ENCODE measurements at regions not wholly inside any gene's neighbourhood (a gene's known extent, or its start where the extent isn't known, plus 50 kb on each side); places are given as distances from the start of the nearest gene placed in this dataset.

DNA sequence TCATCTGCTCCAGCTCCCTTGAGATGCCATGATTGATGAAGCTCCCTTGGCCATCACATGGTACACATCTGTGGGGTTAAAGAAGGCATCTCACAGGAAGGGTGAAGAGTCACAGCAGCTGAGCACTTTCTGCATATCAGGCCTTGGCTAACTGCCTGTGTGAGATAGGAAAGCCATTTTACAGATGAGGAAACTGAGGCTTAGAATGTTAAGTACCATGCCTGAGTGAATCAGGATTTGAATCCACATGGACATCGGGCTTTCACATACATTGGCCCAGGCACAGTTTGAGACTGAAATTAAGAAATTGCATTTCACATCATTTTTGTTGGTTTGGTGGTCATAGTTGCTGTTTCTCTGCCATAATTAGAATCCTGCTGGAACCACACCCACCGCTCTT is 126.8 kb downstream of the BCL2L11 start:
- Mint-ChIP-seq H3K4me3 (no peak overlapping the region), H3K4me1 (no peaks in the 10 kb centered on the region), H3K27me3 (no peaks in the 10 kb centered on the region), H3K9me3 (ENCODE audit: insufficient read depth) (no peaks in the 10 kb centered on the region), H3K27ac (no peak overlapping the region)
- Histone ChIP-seq H4K20me1 (ENCODE audit: control insufficient read depth, insufficient read depth, low read length, poor library complexity, severe bottlenecking) (no peaks in the 10 kb centered on the region), H3K4me2 (replicated peaks; ENCODE audit: low read depth, low read length, poor library complexity, severe bottlenecking) (no peak overlapping the region), H3K27ac (ENCODE audit: low read length in 2 of 2) (no peak overlapping the region), H3K9me3 (ENCODE audit: control extremely low read depth in 1 of 3, control insufficient read depth in 2 of 3, insufficient read depth in 1 of 3, low read length in 2 of 3) (no peaks in the 10 kb centered on the region), H3K4me3 (ENCODE audit: control extremely low read depth in 1 of 5, extremely low read depth in 1 of 5, insufficient read depth in 1 of 5, low read depth in 2 of 5, low read length in 4 of 5) (no peak overlapping the region), H3K4me1 (ENCODE audit: control insufficient read depth in 2 of 2, insufficient read depth in 2 of 2, low read length in 2 of 2) (no peaks in the 10 kb centered on the region), H2AFZ (ENCODE audit: insufficient read depth, low read depth, low read length, poor library complexity, severe bottlenecking) (no peak overlapping the region), H3K9ac (ENCODE audit: low read length) (no peak overlapping the region), H3K36me3 (replicated peaks in 1 of 2; ENCODE audit: control extremely low read depth in 1 of 2, control insufficient read depth in 1 of 2, extremely low read depth in 1 of 2, insufficient read depth in 2 of 2, low read length in 1 of 2) (no peaks in the 10 kb centered on the region), H3K79me2 (ENCODE audit: control insufficient read depth, insufficient read depth, low read length) (no peaks in the 10 kb centered on the region), H3K27me3 (replicated peaks in 1 of 4; ENCODE audit: control extremely low read depth in 1 of 4, control insufficient read depth in 3 of 4, insufficient read depth in 4 of 4, low read length in 3 of 4) (no peaks in the 10 kb centered on the region)
- ChIA-PET POLR2A (no interaction called here), CTCF (no interaction called here)
- intact Hi-C loops (cut with micrococcal nuclease), result no loop called here
- WGBS (ENCODE audit: insufficient coverage), result 100% methylated on average over 2 of the region's 2 CpGs
- TF ChIP-seq EZH2 (IDR thresholded peaks at IDR 0.05; ENCODE audit: borderline replicate concordance, insufficient read depth, low read depth, low read length, poor library complexity, severe bottlenecking) (no peak), CTCF (IDR thresholded peaks at IDR 0.05) (no peak)
- ATAC-seq (ENCODE audit: low read depth) (no peak), DNase-seq (no peak)

GRCh38 chr2:111249806-111250205 is 129.1 kb downstream of the BCL2L11 start:
- intact Hi-C loops (cut with micrococcal nuclease), result no loop called here

More at GRCh38 chr2:111249806-111250205, 129.1 kb downstream of the BCL2L11 start:
- no peak overlapping the region for H3K9ac ChIP-seq (ENCODE audit: low read length)
- H2AFZ ChIP-seq (ENCODE audit: insufficient read depth, low read depth, low read length, poor library complexity, severe bottlenecking), result no peak overlapping the region
- Mint-ChIP-seq H3K27ac (no peak overlapping the region), H3K9me3 (ENCODE audit: insufficient read depth) (no peaks in the 10 kb centered on the region), H3K4me1 (no peaks in the 10 kb centered on the region), H3K27me3 (no peaks in the 10 kb centered on the region), H3K4me3 (no peak overlapping the region)
- no peaks in the 10 kb centered on the region for H3K9me3 ChIP-seq (ENCODE audit: control extremely low read depth in 1 of 3, control insufficient read depth in 2 of 3, insufficient read depth in 1 of 3, low read length in 2 of 3)
- H3K4me3 ChIP-seq (ENCODE audit: control extremely low read depth in 1 of 5, extremely low read depth in 1 of 5, insufficient read depth in 1 of 5, low read depth in 2 of 5, low read length in 4 of 5), result no peak overlapping the region
- H4K20me1 ChIP-seq (ENCODE audit: control insufficient read depth, insufficient read depth, low read length, poor library complexity, severe bottlenecking), result no peaks in the 10 kb centered on the region
- DNase-seq (no peak), ATAC-seq (ENCODE audit: low read depth) (no peak)
- H3K4me2 ChIP-seq (replicated peaks; ENCODE audit: low read depth, low read length, poor library complexity, severe bottlenecking), result no peak overlapping the region
- CTCF ChIA-PET, result no interaction called here
- H3K79me2 ChIP-seq (ENCODE audit: control insufficient read depth, insufficient read depth, low read length), result no peaks in the 10 kb centered on the region
- H3K4me1 ChIP-seq (ENCODE audit: control insufficient read depth in 2 of 2, insufficient read depth in 2 of 2, low read length in 2 of 2), result no peaks in the 10 kb centered on the region
- TF ChIP-seq EZH2 (IDR thresholded peaks at IDR 0.05; ENCODE audit: borderline replicate concordance, insufficient read depth, low read depth, low read length, poor library complexity, severe bottlenecking), result no peak
- TF ChIP-seq CTCF (IDR thresholded peaks at IDR 0.05), result no peak
- no peaks in the 10 kb centered on the region for H3K36me3 ChIP-seq (replicated peaks in 1 of 2; ENCODE audit: control extremely low read depth in 1 of 2, control insufficient read depth in 1 of 2, extremely low read depth in 1 of 2, insufficient read depth in 2 of 2, low read length in 1 of 2)
- H3K27me3 ChIP-seq (replicated peaks in 1 of 4; ENCODE audit: control extremely low read depth in 1 of 4, control insufficient read depth in 3 of 4, insufficient read depth in 4 of 4, low read length in 3 of 4), result no peaks in the 10 kb centered on the region
- POLR2A ChIA-PET, result no interaction called here
- no peak overlapping the region for H3K27ac ChIP-seq (ENCODE audit: low read length in 2 of 2)
